ENCODE measurements at regions not wholly inside any gene's neighbourhood (a gene's known extent, or its start where the extent isn't known, plus 50 kb on each side); places are given as distances from the start of the nearest gene placed in this dataset.

DNA sequence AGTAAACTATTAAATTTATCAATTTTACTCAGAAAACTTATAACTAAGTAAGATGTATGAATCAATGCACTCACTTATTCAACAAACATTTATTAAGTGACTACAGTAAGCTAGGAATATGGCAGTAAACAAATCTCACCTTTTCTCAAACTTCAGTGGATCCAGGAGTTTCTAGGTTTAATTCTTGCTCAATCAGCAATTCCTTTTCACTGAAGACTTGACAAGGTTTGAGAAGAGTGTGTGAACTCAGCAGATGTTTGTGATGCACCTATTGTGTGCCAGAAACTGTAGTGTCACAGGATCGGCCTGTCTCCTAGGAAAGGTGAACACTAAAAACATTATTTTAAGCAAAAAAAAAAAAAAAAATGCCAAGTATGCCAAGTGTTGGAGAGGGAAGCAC is 167.8 kb downstream of the ALG10 start:
- H3K27me3 ChIP-seq (ENCODE audit: control insufficient read depth, insufficient read depth, low read length), result no peaks in the 10 kb centered on the region
- no peak overlapping the region for H3K9ac ChIP-seq (ENCODE audit: low read length in 3 of 3)
- H3K4me3 ChIP-seq (ENCODE audit: low read length in 3 of 3), result no peak overlapping the region
- H3K27ac ChIP-seq (ENCODE audit: low read depth in 2 of 2, low read length in 2 of 2), result no peak overlapping the region
- DNase-seq (no peak), FAIRE-seq (no peak)
- no peaks in the 10 kb centered on the region for H3K36me3 ChIP-seq (ENCODE audit: control insufficient read depth in 2 of 3, insufficient read depth in 3 of 3, low read length in 3 of 3)
- intact Hi-C loops (cut with DNase I), result no loop called here
- no peaks in the 10 kb centered on the region for H3K9me3 ChIP-seq (ENCODE audit: control insufficient read depth in 2 of 3, insufficient read depth in 1 of 3, low read length in 3 of 3)
- H3K4me1 ChIP-seq (ENCODE audit: control insufficient read depth in 2 of 3, insufficient read depth in 2 of 3, low read depth in 1 of 3, low read length in 3 of 3), result no peaks in the 10 kb centered on the region
- TF ChIP-seq, protein P1, sequence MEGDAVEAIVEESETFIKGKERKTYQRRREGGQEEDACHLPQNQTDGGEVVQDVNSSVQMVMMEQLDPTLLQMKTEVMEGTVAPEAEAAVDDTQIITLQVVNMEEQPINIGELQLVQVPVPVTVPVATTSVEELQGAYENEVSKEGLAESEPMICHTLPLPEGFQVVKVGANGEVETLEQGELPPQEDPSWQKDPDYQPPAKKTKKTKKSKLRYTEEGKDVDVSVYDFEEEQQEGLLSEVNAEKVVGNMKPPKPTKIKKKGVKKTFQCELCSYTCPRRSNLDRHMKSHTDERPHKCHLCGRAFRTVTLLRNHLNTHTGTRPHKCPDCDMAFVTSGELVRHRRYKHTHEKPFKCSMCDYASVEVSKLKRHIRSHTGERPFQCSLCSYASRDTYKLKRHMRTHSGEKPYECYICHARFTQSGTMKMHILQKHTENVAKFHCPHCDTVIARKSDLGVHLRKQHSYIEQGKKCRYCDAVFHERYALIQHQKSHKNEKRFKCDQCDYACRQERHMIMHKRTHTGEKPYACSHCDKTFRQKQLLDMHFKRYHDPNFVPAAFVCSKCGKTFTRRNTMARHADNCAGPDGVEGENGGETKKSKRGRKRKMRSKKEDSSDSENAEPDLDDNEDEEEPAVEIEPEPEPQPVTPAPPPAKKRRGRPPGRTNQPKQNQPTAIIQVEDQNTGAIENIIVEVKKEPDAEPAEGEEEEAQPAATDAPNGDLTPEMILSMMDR (IDR thresholded peaks at IDR 0.05; ENCODE audit: borderline replicate concordance, extremely low read depth, insufficient read depth), result no peak

DNA sequence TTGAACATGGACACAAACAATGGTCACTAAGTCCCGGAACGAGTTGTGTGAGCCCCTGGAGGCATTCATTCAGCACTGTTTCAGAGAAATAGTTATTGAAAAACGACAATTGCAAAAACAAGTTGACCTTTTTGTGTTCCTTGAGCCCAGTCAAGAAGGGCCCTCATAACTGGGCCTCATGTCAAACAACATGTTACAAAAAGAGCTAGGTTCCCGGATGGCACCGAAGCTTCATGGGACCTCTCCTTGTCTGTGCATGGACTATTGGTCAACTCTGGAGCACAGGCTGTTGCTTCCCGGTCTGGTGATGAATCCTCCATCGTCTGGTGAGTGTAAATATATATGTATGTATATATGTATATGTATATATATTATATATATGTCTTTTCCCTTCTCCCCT is 176.6 kb downstream of the ALG10 start:
- Histone ChIP-seq H3K4me1 (ENCODE audit: control insufficient read depth in 2 of 3, insufficient read depth in 2 of 3, low read depth in 1 of 3, low read length in 3 of 3) (no peaks in the 10 kb centered on the region), H3K4me3 (ENCODE audit: low read length in 3 of 3) (no peak overlapping the region), H3K36me3 (ENCODE audit: control insufficient read depth in 2 of 3, insufficient read depth in 3 of 3, low read length in 3 of 3) (no peaks in the 10 kb centered on the region), H3K9me3 (ENCODE audit: control insufficient read depth in 2 of 3, insufficient read depth in 1 of 3, low read length in 3 of 3) (no peaks in the 10 kb centered on the region), H3K27ac (ENCODE audit: low read depth in 2 of 2, low read length in 2 of 2) (no peak overlapping the region), H3K27me3 (ENCODE audit: control insufficient read depth, insufficient read depth, low read length) (no peaks in the 10 kb centered on the region), H3K9ac (ENCODE audit: low read length in 3 of 3) (no peak overlapping the region)
- no peak for DNase-seq
- TF ChIP-seq, protein P1 (IDR thresholded peaks at IDR 0.05; ENCODE audit: borderline replicate concordance, extremely low read depth, insufficient read depth), result no peak
- intact Hi-C loops (cut with DNase I), result no loop called here
- no peak for FAIRE-seq

DNA sequence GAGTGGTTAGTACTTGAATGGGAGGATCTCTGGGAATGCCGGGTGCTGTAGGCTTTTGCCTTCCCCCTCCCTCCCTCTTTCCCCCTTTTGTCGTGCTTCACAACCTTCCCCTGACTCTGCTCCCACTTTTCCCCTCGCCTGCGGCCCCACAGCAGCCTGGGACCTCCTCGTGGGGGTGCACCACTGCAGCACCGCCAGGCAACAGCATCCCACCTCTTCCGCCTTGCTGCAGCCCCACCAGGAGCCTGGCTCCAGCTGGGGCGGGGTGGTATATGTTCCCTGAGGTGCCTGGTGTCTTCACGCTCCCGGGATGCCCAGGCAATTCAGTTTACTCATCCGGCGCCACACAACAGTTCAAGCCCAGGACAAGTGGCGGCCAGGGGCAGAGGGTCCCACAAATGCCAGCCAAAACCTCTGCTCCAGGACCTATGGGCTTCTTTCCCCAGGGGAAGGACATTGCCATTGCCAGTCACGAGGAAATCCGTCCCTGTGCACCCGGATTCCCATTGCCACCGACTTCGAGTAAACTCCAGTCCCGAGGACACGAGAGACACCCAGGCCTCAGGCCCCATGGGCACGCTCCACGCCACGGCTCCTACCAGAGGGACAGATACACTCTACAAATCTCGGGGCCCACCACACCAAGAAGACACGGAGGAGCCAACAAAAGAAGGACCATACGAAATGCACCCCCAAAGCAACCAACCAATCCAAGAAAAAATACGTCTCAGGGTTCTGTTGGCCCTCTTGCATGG is 181.7 kb downstream of the ALG10 start:
- Histone ChIP-seq H3K27me3 (ENCODE audit: control insufficient read depth, insufficient read depth, low read length) (no peaks in the 10 kb centered on the region), H3K9me3 (ENCODE audit: control insufficient read depth in 2 of 3, insufficient read depth in 1 of 3, low read length in 3 of 3) (no peaks in the 10 kb centered on the region), H3K4me3 (ENCODE audit: low read length in 3 of 3) (no peak overlapping the region), H3K27ac (ENCODE audit: low read depth in 2 of 2, low read length in 2 of 2) (no peak overlapping the region), H3K9ac (ENCODE audit: low read length in 3 of 3) (no peak overlapping the region), H3K36me3 (ENCODE audit: control insufficient read depth in 2 of 3, insufficient read depth in 3 of 3, low read length in 3 of 3) (no peaks in the 10 kb centered on the region), H3K4me1 (ENCODE audit: control insufficient read depth in 2 of 3, insufficient read depth in 2 of 3, low read depth in 1 of 3, low read length in 3 of 3) (no peaks in the 10 kb centered on the region)
- FAIRE-seq (no peak), DNase-seq (no peak)
- TF ChIP-seq, protein P1 (IDR thresholded peaks at IDR 0.05; ENCODE audit: borderline replicate concordance, extremely low read depth, insufficient read depth), result no peak
- intact Hi-C loops (cut with DNase I), result no loop called here
